ENCODE measurements at regions not wholly inside any gene's neighbourhood (a gene's known extent, or its start where the extent isn't known, plus 50 kb on each side); places are given as distances from the start of the nearest gene placed in this dataset.

- no peak for DNase-seq
Measured at GRCh38 chr5:116654925-116655324, 80.3 kb upstream of the SEMA6A start.

- DNase-seq = no peak
Measured at GRCh38 chr5:116652903-116653302, 78.3 kb upstream of the SEMA6A start.

DNA sequence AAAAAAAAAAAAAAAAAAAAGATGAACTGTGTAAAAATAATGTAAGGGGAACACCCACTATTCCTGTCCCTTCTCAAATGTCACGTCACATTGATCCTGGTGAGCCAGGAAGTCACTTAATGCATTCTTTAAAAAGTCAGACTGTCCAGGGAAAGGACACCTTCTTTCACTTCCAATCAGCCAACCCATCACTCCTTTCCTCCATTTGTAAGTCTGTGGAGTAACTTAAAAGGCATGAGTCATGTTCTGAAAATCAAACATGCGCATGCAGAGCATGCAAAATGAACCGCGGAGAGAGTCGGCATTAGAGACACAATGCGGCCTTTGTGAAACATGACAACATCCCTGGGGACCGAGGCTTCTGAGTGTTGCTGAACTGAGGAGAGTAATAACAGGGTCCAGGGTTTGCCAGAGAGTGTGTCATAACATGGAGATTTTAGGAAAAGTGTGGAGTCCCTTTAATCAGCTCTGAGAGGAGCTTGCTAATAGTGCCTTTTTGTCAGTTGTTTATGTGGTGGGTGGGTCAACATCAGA, 77.6 kb upstream of the SEMA6A start:
- DNase-seq = no peak

GRCh38 chr5:116651653-116652052, 77.0 kb upstream of the SEMA6A start:
- DNase-seq = no peak

- DNase-seq = no peak
Measured at GRCh38 chr5:116650964-116651363, 76.3 kb upstream of the SEMA6A start.

DNA sequence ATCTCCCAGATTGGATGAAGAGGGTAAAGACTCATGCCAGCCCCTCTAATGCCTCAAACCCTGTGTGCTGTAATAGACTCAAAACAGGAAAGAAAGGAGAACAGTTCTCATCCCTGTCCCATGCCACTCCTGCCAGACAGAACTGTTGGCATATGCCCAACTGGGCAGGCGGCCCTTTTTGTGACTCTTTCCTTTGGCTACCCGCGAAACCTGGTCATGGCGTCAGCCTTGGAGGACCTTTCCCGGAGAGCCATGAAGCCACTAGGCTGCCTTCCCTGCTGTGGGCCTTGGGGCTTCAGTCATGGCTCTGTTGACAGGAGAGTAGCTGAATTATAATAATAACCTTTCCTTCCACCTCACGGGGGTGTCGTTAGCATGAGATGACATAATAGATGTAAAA, 75.9 kb upstream of the SEMA6A start:
- DNase-seq = no peak

DNA sequence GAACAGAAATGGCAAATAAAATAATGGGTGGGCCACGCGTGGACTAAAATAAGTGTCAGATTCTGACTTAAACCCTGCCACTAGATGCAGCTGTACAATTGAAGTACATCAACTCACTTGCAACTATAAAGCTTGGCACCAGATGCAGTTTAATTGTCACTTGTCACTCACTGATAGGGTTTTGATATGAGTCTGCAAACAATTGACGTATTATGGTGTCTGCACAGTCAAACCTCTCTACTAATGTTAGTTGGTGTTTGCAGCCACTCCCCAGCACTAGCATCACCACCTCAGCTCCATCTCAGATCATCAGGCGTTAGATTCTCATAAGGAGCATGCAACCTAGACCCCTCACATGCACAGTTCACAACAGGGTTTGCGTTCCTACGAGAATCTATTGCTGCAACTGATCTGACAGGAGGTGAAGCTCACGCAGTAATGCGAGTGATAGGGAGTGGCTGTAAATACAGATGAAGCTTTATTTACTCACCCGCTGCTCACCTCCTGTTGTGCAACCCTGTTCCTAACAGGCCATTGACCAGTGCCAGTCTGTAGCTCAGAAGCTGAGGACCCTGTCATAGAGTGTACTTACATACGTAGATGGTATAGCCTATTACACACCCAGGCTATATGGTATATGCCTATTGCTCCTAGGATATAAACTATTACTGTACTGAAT, 72.1 kb upstream of the SEMA6A start:
- DNase-seq = no peak

GRCh38 chr5:116645627-116646026, 71.0 kb upstream of the SEMA6A start:
- DNase-seq = no peak

GRCh38 chr5:116640236-116640635, 65.6 kb upstream of the SEMA6A start:
- DNase-seq = no peak

DNA sequence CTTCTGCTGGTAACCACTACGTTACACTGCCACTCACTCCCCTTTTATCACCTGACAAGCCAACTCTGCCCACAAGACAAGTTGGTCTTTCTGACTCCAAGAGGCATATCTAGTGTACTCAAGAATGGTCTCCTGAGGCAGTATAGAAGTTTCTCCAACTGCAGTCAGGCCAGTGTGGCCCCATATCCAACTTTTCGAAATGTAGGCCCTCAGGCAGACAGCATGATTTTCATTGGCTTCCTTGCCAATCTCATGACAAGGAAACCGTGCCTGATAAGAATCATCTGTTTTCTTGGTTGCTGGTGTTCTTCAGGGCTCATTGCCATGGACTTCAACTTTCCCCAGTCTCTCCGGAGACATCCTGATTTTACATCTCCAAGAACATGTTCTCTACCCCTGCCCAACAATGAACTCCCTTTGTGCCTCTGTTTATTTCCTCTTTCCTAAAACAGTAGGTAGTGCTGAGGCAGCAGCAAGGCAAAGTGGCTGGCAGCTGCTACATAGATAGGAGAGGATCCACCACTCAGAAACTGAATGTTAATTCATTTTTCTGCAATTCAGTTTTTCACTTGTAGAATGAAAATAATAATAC, 62.6 kb upstream of the SEMA6A start:
- no peak for DNase-seq

GRCh38 chr5:116632890-116633289, 58.3 kb upstream of the SEMA6A start:
- DNase-seq = no peak

GRCh38 chr5:116631147-116631546, 56.5 kb upstream of the SEMA6A start:
- no peak for DNase-seq

DNA sequence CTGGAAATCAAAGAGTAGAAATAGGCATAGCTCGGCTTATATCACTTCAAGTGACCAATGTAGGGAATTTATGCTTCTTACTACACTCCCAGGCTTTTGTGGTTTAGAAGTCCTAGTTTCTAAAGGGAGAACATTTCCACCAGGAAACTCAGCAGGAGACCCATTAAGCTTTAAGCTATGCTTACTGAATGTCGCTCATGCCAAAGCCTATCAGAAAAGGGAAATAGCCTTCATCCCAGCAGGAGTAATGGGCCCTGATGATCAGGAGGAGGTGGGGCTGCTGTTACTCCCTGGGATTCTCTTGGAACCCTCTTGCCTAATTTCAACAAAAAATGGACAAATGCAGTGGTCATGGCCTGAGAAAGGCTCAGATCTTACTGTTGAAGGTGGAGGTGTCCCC, 54.5 kb upstream of the SEMA6A start:
- DNase-seq = no peak

DNA sequence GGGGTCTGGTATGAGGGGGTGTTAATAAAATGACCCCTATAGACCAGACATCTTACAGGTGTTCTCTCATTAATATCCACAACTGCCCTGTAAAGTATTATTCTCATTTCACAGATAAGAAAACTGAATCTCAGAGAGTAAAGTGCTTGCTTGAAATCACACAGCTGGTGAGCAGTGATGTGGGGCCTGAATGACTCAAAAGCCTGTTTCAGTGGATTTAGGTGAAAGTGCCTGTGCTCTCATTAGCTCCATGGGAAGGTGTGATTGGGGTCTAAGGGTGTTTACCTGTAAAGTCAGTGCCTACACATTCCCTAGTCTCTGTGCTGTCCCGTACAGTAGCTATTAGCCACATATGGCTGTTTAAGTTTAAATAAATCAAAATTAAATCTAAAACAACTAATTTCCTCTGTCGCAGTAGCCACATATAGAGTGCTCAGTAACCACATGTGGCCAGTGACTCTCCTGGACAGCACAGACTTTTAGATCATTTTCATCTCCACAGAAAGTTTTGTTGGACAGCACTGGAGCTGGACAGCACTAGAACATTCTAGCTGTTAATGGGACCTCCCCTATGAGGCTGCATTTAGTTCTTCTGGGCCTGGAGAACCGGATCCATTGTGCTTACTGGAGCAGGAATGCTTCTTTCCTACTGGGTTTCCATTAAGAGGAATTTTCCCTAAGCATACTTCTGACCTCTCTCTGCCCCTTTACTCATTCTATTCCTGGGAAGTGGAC, 52.5 kb upstream of the SEMA6A start:
- DNase-seq = no peak

- DNase-seq = no peak
Measured at GRCh38 chr5:116626272-116626723, 51.7 kb upstream of the SEMA6A start.
